Cardiac fibroblast (primary cell): ENCODE measurements at regions not wholly inside any gene's neighbourhood (a gene's known extent, or its start where the extent isn't known, plus 50 kb on each side); places are given as distances from the start of the nearest gene placed in this dataset.
A peak's percentile ranks its signal among the peaks of the same experiment; 100 is the strongest.

ENCODE experiments used
- DNase-seq, 2 donors: peaks; one replicate each; pipeline versions ENCODE4 v3.0.0 to v3.0.0-alpha.2; 2010; ENCODE audit warnings: low read depth in 2 of 2
- H3K4me3 ChIP-seq, 2 donors: replicated peaks in 1 of 2; 1 replicate in 1 of 2; 2 replicates in 1 of 2; pipeline ENCODE4 v1.5.1; 2011; ENCODE audit warnings: low read depth in 2 of 2, low read length in 2 of 2, mild to moderate bottlenecking in 2 of 2, moderate library complexity in 1 of 2
- CTCF ChIP-seq: IDR thresholded peaks from one replicate; pipeline ENCODE4 v1.5.1; 2011; ENCODE audit warnings: low read depth, mild to moderate bottlenecking, low read length, inconsistent platforms

GRCh38 chr16:82358606-82359221, 188.7 kb upstream of the MPHOSPH6 start:
- no peak for TF ChIP-seq CTCF
- no peak overlapping the region for H3K4me3 ChIP-seq
- no peak for DNase-seq

GRCh38 chr16:82358161-82358560, 188.1 kb upstream of the MPHOSPH6 start:
- DNase-seq, result no peak
- no peak overlapping the region for H3K4me3 ChIP-seq
- TF ChIP-seq CTCF, result no peak

- TF ChIP-seq CTCF, result no peak
- no peak for DNase-seq
- no peak overlapping the region for H3K4me3 ChIP-seq
These were observed 187.2 kb upstream of the MPHOSPH6 start for GRCh38 chr16:82357237-82357636.

DNA sequence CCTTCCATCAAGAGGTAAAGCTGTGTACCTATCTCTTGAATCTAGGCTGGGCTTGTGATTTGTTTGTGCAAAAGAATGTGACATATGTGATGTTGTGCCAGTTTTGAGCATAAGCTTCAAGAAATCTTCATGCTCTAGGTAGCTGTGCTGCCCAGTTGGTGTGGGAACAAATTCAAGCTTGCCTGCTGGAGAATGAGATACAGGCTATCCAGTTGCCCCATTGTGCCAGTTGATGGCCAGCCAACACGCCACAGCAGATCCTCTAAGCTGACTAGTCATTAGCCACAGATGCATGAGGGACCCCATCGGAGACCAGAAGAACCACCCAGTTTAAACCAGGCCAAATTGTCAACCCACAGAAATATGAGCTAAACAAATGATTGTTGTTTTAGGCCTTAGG, 180.5 kb upstream of the MPHOSPH6 start:
- H3K4me3 ChIP-seq, result no peak overlapping the region
- TF ChIP-seq CTCF, result no peak
- no peak for DNase-seq

DNA sequence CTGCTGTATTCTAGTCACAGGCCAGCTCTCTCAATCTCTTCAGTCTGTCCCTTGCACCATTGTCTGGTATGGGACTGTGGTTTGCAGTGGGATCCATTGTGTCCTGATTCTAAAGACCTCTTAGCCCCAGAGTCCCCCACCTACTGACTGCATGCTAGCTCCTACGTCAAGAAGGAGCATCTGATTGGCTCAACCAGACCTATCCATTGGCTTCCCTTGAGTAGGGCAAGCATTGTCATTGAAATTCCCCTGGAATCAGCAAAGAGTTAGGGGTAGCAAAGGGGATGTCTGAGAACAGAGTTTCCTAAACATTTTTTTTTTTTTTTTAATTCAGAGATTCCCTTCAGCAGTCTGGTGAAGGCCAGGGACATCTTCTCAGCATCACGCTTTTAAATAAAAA, 175.3 kb upstream of the MPHOSPH6 start:
- no peak for TF ChIP-seq CTCF
- no peak overlapping the region for H3K4me3 ChIP-seq
- DNase-seq, result no peak

GRCh38 chr16:82344157-82344556, 174.1 kb upstream of the MPHOSPH6 start:
- no peak overlapping the region for H3K4me3 ChIP-seq
- peak in 1 of 2 donors; percentile 2 for DNase-seq
- TF ChIP-seq CTCF, result peak; percentile 21

GRCh38 chr16:82341146-82341669, 171.2 kb upstream of the MPHOSPH6 start:
- no peak for TF ChIP-seq CTCF
- H3K4me3 ChIP-seq, result no peak overlapping the region
- DNase-seq, result no peak
